Activated CD8-positive, alpha-beta T cell treated with anti-CD3 and anti-CD28 coated beads, Interleukin-2, amount 10 ng/mL, durations not matched to agents 7 days and 5 days (primary cell): ENCODE measurements at regions not wholly inside any gene's neighbourhood (a gene's known extent, or its start where the extent isn't known, plus 50 kb on each side); places are given as distances from the start of the nearest gene placed in this dataset.
"Not testable (repeated sequence)": the region's sequence is repeated elsewhere in the genome, so short reads cannot be mapped to it uniquely, and the experiment has no call there.

ENCODE experiments used
- ATAC-seq: fragments of 150-1000 bp; cut with Tn5 transposase; one replicate; pipeline ENCODE4 v1.10.0; 2021; ENCODE audit warnings: moderate library complexity
- CTCF ChIA-PET: fragments of 350-600 bp; sonication (Branson Sonifier 250); formaldehyde crosslinking; loops from one replicate; lab custom pipeline; 2021; ENCODE audit warnings: antibody characterized with exemption; lab: Charles Lee
- POLR2A ChIA-PET: fragments of 350-600 bp; sonication (Branson Sonifier 250); formaldehyde crosslinking; loops from one replicate; lab custom pipeline; 2021; ENCODE audit warnings: antibody characterized with exemption; lab: Charles Lee
- DNase-seq: peaks from one replicate; pipeline ENCODE4 v3.0.0-alpha.2; 2020
- H3K27ac Mint-ChIP-seq: one replicate; pipeline ENCODE4 v1.8.0; 2021; ENCODE audit warnings: mild to moderate bottlenecking, mixed read lengths
- H3K27me3 Mint-ChIP-seq: one replicate; pipeline ENCODE4 v1.8.0; 2021; ENCODE audit warnings: low read depth, mixed read lengths
- H3K36me3 Mint-ChIP-seq: one replicate; pipeline ENCODE4 v1.8.0; 2021; ENCODE audit warnings: low read depth, mixed read lengths
- H3K4me1 Mint-ChIP-seq: one replicate; pipeline ENCODE4 v1.8.0; 2021; ENCODE audit warnings: low read depth, mixed read lengths
- H3K4me3 Mint-ChIP-seq: one replicate; pipeline ENCODE4 v1.8.0; 2021; ENCODE audit warnings: mild to moderate bottlenecking, mixed read lengths
- H3K9me3 Mint-ChIP-seq: one replicate; pipeline ENCODE4 v1.8.0; 2022; ENCODE audit warnings: mixed read lengths; ENCODE audit not compliant: insufficient read depth

GRCh38 chr5:105899726-105900125 is 1771.0 kb downstream of the EFNA5 start:
- CTCF ChIA-PET = no interaction called here
- ATAC-seq (no peak), DNase-seq (no peak)
- POLR2A ChIA-PET = no interaction called here
- Mint-ChIP-seq H3K27ac (no peak overlapping the region), H3K36me3 (no peaks in the 10 kb centered on the region), H3K27me3 (no peaks in the 10 kb centered on the region), H3K4me1 (no peaks in the 10 kb centered on the region), H3K4me3 (no peak overlapping the region), H3K9me3 (peaks cover 7% of the 10 kb centered on the region)

GRCh38 chr5:105898183-105898582 is 1772.6 kb downstream of the EFNA5 start:
- H3K4me1 Mint-ChIP-seq = no peaks in the 10 kb centered on the region
- H3K27ac Mint-ChIP-seq = no peak overlapping the region
- POLR2A ChIA-PET = no interaction called here

GRCh38 chr5:105885266-105885665 is 1785.5 kb downstream of the EFNA5 start:
- H3K9me3 Mint-ChIP-seq = no peaks in the 10 kb centered on the region
- no peaks in the 10 kb centered on the region for H3K4me1 Mint-ChIP-seq
- H3K27me3 Mint-ChIP-seq = no peaks in the 10 kb centered on the region
- ATAC-seq (no peak), DNase-seq (no peak)
- CTCF ChIA-PET = no interaction called here
- H3K27ac Mint-ChIP-seq = no peak overlapping the region
- no peak overlapping the region for H3K4me3 Mint-ChIP-seq
- POLR2A ChIA-PET = no interaction called here
- H3K36me3 Mint-ChIP-seq = no peaks in the 10 kb centered on the region

More at GRCh38 chr5:105898183-105898582, 1772.6 kb downstream of the EFNA5 start:
- peaks cover 13% of the 10 kb centered on the region for H3K9me3 Mint-ChIP-seq
- DNase-seq (no peak), ATAC-seq (no peak)
- CTCF ChIA-PET = no interaction called here
- H3K4me3 Mint-ChIP-seq = no peak overlapping the region
- H3K27me3 Mint-ChIP-seq = no peaks in the 10 kb centered on the region
- H3K36me3 Mint-ChIP-seq = no peaks in the 10 kb centered on the region

GRCh38 chr5:105882956-105883481 is 1787.7 kb downstream of the EFNA5 start:
- POLR2A ChIA-PET = no interaction called here

GRCh38 chr5:105878402-105878801 is 1792.3 kb downstream of the EFNA5 start:
- Mint-ChIP-seq H3K9me3 (peaks cover 5% of the 10 kb centered on the region), H3K4me3 (no peak overlapping the region), H3K36me3 (no peaks in the 10 kb centered on the region), H3K4me1 (no peaks in the 10 kb centered on the region), H3K27ac (no peak overlapping the region), H3K27me3 (no peaks in the 10 kb centered on the region)
- ATAC-seq = no peak
- DNase-seq = no peak
- ChIA-PET CTCF (no interaction called here), POLR2A (no interaction called here)

More at GRCh38 chr5:105882956-105883481, 1787.7 kb downstream of the EFNA5 start:
- ATAC-seq (no peak), DNase-seq (no peak)
- Mint-ChIP-seq H3K27ac (no peak overlapping the region), H3K4me1 (no peaks in the 10 kb centered on the region), H3K4me3 (no peak overlapping the region), H3K36me3 (no peaks in the 10 kb centered on the region), H3K9me3 (no peaks in the 10 kb centered on the region), H3K27me3 (no peaks in the 10 kb centered on the region)
- CTCF ChIA-PET = no interaction called here

- ChIA-PET CTCF (no interaction called here), POLR2A (no interaction called here)
- Mint-ChIP-seq H3K36me3 (no peaks in the 10 kb centered on the region), H3K4me3 (no peak overlapping the region), H3K27ac (no peak overlapping the region), H3K9me3 (peaks cover 5% of the 10 kb centered on the region), H3K4me1 (no peaks in the 10 kb centered on the region), H3K27me3 (no peaks in the 10 kb centered on the region)
- no peak for DNase-seq
- ATAC-seq = no peak
Observed at GRCh38 chr5:105877592-105877991, 1793.1 kb downstream of the EFNA5 start.

GRCh38 chr5:105874316-105874715 is 1796.4 kb downstream of the EFNA5 start:
- ChIA-PET CTCF (no interaction called here), POLR2A (no interaction called here)
- H3K4me1 Mint-ChIP-seq = no peaks in the 10 kb centered on the region
- H3K9me3 Mint-ChIP-seq = peaks cover 5% of the 10 kb centered on the region
- H3K36me3 Mint-ChIP-seq = no peaks in the 10 kb centered on the region
- no peak overlapping the region for H3K4me3 Mint-ChIP-seq
- DNase-seq (no peak), ATAC-seq (no peak)
- no peak overlapping the region for H3K27ac Mint-ChIP-seq
- H3K27me3 Mint-ChIP-seq = no peaks in the 10 kb centered on the region

- DNase-seq (no peak), ATAC-seq (no peak)
- H3K36me3 Mint-ChIP-seq = no peaks in the 10 kb centered on the region
- POLR2A ChIA-PET = no interaction called here
- no peaks in the 10 kb centered on the region for H3K4me1 Mint-ChIP-seq
- no peak overlapping the region for H3K27ac Mint-ChIP-seq
- H3K27me3 Mint-ChIP-seq = no peaks in the 10 kb centered on the region
- H3K4me3 Mint-ChIP-seq = no peak overlapping the region
- H3K9me3 Mint-ChIP-seq = peaks cover 5% of the 10 kb centered on the region
- CTCF ChIA-PET = no interaction called here
Observed at GRCh38 chr5:105872569-105873270, 1798.0 kb downstream of the EFNA5 start.

- Mint-ChIP-seq H3K9me3 (peaks cover 14% of the 10 kb centered on the region), H3K36me3 (no peaks in the 10 kb centered on the region), H3K4me3 (no peak overlapping the region), H3K27me3 (no peaks in the 10 kb centered on the region), H3K4me1 (no peaks in the 10 kb centered on the region), H3K27ac (no peak overlapping the region)
- CTCF ChIA-PET = no interaction called here
- POLR2A ChIA-PET = no interaction called here
- no peak for DNase-seq
- no peak for ATAC-seq
Observed at GRCh38 chr5:105868038-105868780, 1802.5 kb downstream of the EFNA5 start.

- no peak overlapping the region for H3K27ac Mint-ChIP-seq
- ChIA-PET CTCF (no interaction called here), POLR2A (no interaction called here)
- no peaks in the 10 kb centered on the region for H3K36me3 Mint-ChIP-seq
- DNase-seq = no peak
- ATAC-seq = no peak
- no peak overlapping the region for H3K4me3 Mint-ChIP-seq
- peaks cover 19% of the 10 kb centered on the region for H3K9me3 Mint-ChIP-seq
- no peaks in the 10 kb centered on the region for H3K27me3 Mint-ChIP-seq
- H3K4me1 Mint-ChIP-seq = no peaks in the 10 kb centered on the region
Observed at GRCh38 chr5:105865834-105866233, 1804.9 kb downstream of the EFNA5 start.

GRCh38 chr5:105859350-105859749 is 1811.4 kb downstream of the EFNA5 start:
- H3K36me3 Mint-ChIP-seq, CTCF ChIA-PET: not testable (repeated sequence)

GRCh38 chr5:105849701-105850100 is 1821.0 kb downstream of the EFNA5 start:
- Mint-ChIP-seq H3K36me3 (no peaks in the 10 kb centered on the region), H3K27ac (no peak overlapping the region), H3K4me3 (no peak overlapping the region), H3K27me3 (no peaks in the 10 kb centered on the region), H3K9me3 (peaks cover 3% of the 10 kb centered on the region), H3K4me1 (no peaks in the 10 kb centered on the region)
- ATAC-seq (no peak), DNase-seq (no peak)
- ChIA-PET CTCF (no interaction called here), POLR2A (no interaction called here)

More at GRCh38 chr5:105859350-105859749, 1811.4 kb downstream of the EFNA5 start:
- H3K4me1 Mint-ChIP-seq, H3K27me3 Mint-ChIP-seq, H3K27ac Mint-ChIP-seq, H3K4me3 Mint-ChIP-seq, POLR2A ChIA-PET, DNase-seq, ATAC-seq: not testable (repeated sequence)
- peaks cover 18% of the 10 kb centered on the region for H3K9me3 Mint-ChIP-seq
